K562 (cell line): ENCODE measurements at regions not wholly inside any gene's neighbourhood (a gene's known extent, or its start where the extent isn't known, plus 50 kb on each side); places are given as distances from the start of the nearest gene placed in this dataset.

Experiments
- ATAC-seq: fragments of 200-7000 bp; cut with Tn5 transposase; 3 replicates; pipeline ENCODE4 v1.9.1; 2020; ENCODE audit warnings: moderate library complexity
- BruUV-seq: library from RNA; stranded (reverse); fragments of 400-500 nt; replicated peaks from 2 replicates; lab custom pipeline; 2021; lab: Mats Ljungman, UMichigan
- CTCF ChIA-PET: fragments of 300-600 bp; formaldehyde crosslinking; extraction: SDS; loops from one replicate; lab custom pipeline; 2021; ENCODE audit warnings: low intra/inter-chr PET ratio; lab: Yijun Ruan, JAX
- POLR2A ChIA-PET: fragments of 300-600, 350-650 bp; sonication (Branson Sonifier 250); formaldehyde crosslinking; extraction: SDS; loops from one replicate; lab custom pipeline; 2021; ENCODE audit warnings: antibody characterized with exemption, inconsistent platforms; lab: Yijun Ruan, JAX
- DNase-seq, 4 experiments: peaks; one replicate each; pipeline versions ENCODE4 v3.0.0 to v3.0.0-alpha.2; 2011 to 2018; ENCODE audit warnings: low spot score in 3 of 4, mixed read lengths in 3 of 4; ENCODE audit errors: extremely low read depth in 1 of 4
- FAIRE-seq: peaks from 2 replicates; lab custom pipeline; 2011; peaks lifted over from hg19 to GRCh38; lab: Jason Lieb, UNC
- H2AFZ ChIP-seq: 2 replicates; pipeline ENCODE4 v1.6.0; 2011; ENCODE audit warnings: low read depth, low read length, control low read depth, inconsistent platforms
- H3K27ac ChIP-seq: fragments of 200-600 bp; 3 replicates; pipeline ENCODE4 v1.8.0; 2011; ENCODE audit warnings: low read depth, mild to moderate bottlenecking, control low read depth, inconsistent platforms, low read length, moderate library complexity, mixed read lengths; ENCODE audit errors: extremely low read depth
- H3K27me3 ChIP-seq, 2 experiments: fragments of 300-600 bp in 1 of 2; 2 replicates in 1 of 2; 3 replicates in 1 of 2; pipeline versions ENCODE4 v1.6.0 to v1.8.0; 2011; ENCODE audit warnings: inconsistent platforms in 2 of 2, low read length in 2 of 2, mild to moderate bottlenecking in 1 of 2, mixed read lengths in 1 of 2, moderate library complexity in 1 of 2; ENCODE audit not compliant: control insufficient read depth in 2 of 2, insufficient read depth in 2 of 2
- H3K36me3 ChIP-seq: fragments of 300-600 bp; 3 replicates; pipeline ENCODE4 v1.8.0; 2011; ENCODE audit warnings: mild to moderate bottlenecking, low read length, inconsistent platforms; ENCODE audit not compliant: control insufficient read depth, insufficient read depth
- H3K4me1 ChIP-seq, 2 experiments: fragments of 200-600 bp in 1 of 2; replicated peaks in 1 of 2; 2 replicates in 1 of 2; 3 replicates in 1 of 2; pipeline versions ENCODE4 v1.5.1 to v1.8.0; 2011; ENCODE audit warnings: inconsistent platforms in 2 of 2, low read length in 2 of 2, mild to moderate bottlenecking in 1 of 2, mixed read lengths in 1 of 2, moderate library complexity in 1 of 2; ENCODE audit not compliant: control insufficient read depth in 2 of 2, insufficient read depth in 2 of 2
- H3K4me2 ChIP-seq: 2 replicates; pipeline ENCODE4 v1.6.1; 2011; ENCODE audit warnings: low read length, control low read depth, inconsistent platforms, mixed read lengths; ENCODE audit not compliant: insufficient read depth
- H3K4me3 ChIP-seq: fragments of 200-600 bp; sonication (generic), shearing (Covaris generic); 2 replicates; pipeline ENCODE4 v1.5.1; 2016; ENCODE audit warnings: control low read depth, inconsistent platforms
- H3K79me2 ChIP-seq: fragments of 200-600 bp; 3 replicates; pipeline ENCODE4 v1.8.0; 2011; ENCODE audit warnings: low read length, inconsistent platforms; ENCODE audit not compliant: control insufficient read depth, insufficient read depth
- H3K9ac ChIP-seq, 2 experiments: 2 replicates each; pipeline versions ENCODE4 v1.6.0 to v1.6.1; 2011; ENCODE audit warnings: low read depth in 2 of 2, low read length in 2 of 2, control low read depth in 1 of 2, inconsistent platforms in 1 of 2, mild to moderate bottlenecking in 1 of 2, mixed read lengths in 1 of 2; ENCODE audit not compliant: insufficient read depth in 1 of 2
- H3K9me1 ChIP-seq: one replicate; pipeline ENCODE4 v1.6.0; 2011; ENCODE audit warnings: inconsistent platforms, mild to moderate bottlenecking, low read length, moderate library complexity; ENCODE audit not compliant: control insufficient read depth, insufficient read depth
- H3K9me3 ChIP-seq: replicated peaks from 2 replicates; pipeline ENCODE4 v1.5.1; 2011; ENCODE audit warnings: low read depth, low read length, inconsistent platforms; ENCODE audit not compliant: control insufficient read depth, insufficient read depth
- H4K20me1 ChIP-seq: replicated peaks from 2 replicates; pipeline ENCODE4 v1.6.1; 2011; ENCODE audit warnings: low read length, inconsistent platforms, mixed read lengths; ENCODE audit not compliant: control insufficient read depth, insufficient read depth
- ARHGAP35 ChIP-seq: fragments of 450-650 bp; IDR thresholded peaks from 2 replicates; pipeline ENCODE4 v1.6.1; 2018; ENCODE audit not compliant: partially characterized antibody
- CTBP1 ChIP-seq: fragments of 450-650 bp; IDR thresholded peaks from 2 replicates; pipeline ENCODE4 v1.6.1; 2016; ENCODE audit warnings: borderline replicate concordance
- DDX20 ChIP-seq: fragments of 450-650 bp; IDR thresholded peaks from 2 replicates; pipeline ENCODE4 v1.6.1; 2016; ENCODE audit warnings: missing genetic modification characterization, low read depth, mild to moderate bottlenecking, missing compliant biosample characterization, moderate library complexity
- E2F1 ChIP-seq: sonication (generic); formaldehyde crosslinking; IDR thresholded peaks from 2 replicates; pipeline ENCODE4 v1.8.1; 2023; ENCODE audit warnings: mild to moderate bottlenecking, missing genetic modification reagents, moderate library complexity
- EGR1 ChIP-seq: fragments of 450-650 bp; conservative IDR thresholded peaks from 2 replicates; pipeline ENCODE4 v1.6.1; 2017; ENCODE audit warnings: mild to moderate bottlenecking
- MAFK ChIP-seq: IDR thresholded peaks from 2 replicates; pipeline ENCODE4 v1.6.1; 2011; ENCODE audit warnings: low read length, improper control_type of control experiment
- SAFB2 ChIP-seq: fragments of 200-400 bp; formaldehyde crosslinking; IDR thresholded peaks from 2 replicates; pipeline ENCODE4 v1.6.1; 2018; ENCODE audit warnings: borderline replicate concordance, low read length, low read depth, moderate library complexity; ENCODE audit not compliant: severe bottlenecking
- SFPQ ChIP-seq: fragments of 200-400 bp; formaldehyde crosslinking; IDR thresholded peaks from 2 replicates; pipeline ENCODE4 v1.6.1; 2017; ENCODE audit warnings: mild to moderate bottlenecking, low read depth, low read length, moderate library complexity
- SMARCA5 ChIP-seq: fragments of 450-650 bp; IDR thresholded peaks from 2 replicates; pipeline ENCODE4 v1.6.1; 2016
- SP1 ChIP-seq: sonication (generic); formaldehyde crosslinking; IDR thresholded peaks from 2 replicates; pipeline ENCODE4 v1.8.1; 2022; ENCODE audit warnings: mild to moderate bottlenecking, missing genetic modification reagents
- ZNF76 ChIP-seq: fragments of 250-450 bp; sonication (Bioruptor Pico); IDR thresholded peaks from 2 replicates; pipeline ENCODE4 v1.4.0; 2020; ENCODE audit warnings: mild to moderate bottlenecking, moderate library complexity, borderline replicate concordance
- WGBS: fragments of 100-300 bp; shearing (Covaris generic); methylation state at CpG from one replicate; pipeline ENCODE4 v1.1.6; 2016; ENCODE audit warnings: low coverage, mixed read lengths; ENCODE audit not compliant: insufficient coverage; ENCODE audit errors: missing lambda C conversion rate; 5-methylcytosine and 5-hydroxymethylcytosine counted together
- in situ Hi-C: fragments of 300-500 bp; cut with MboI; formaldehyde crosslinking; loops from 4 replicates; pipeline ENCODE4 v1.15.0; 2018; ENCODE audit warnings: inconsistent platforms, mixed read lengths
- intact Hi-C: fragments of 100-400 bp; cut with micrococcal nuclease; formaldehyde crosslinking; loops from 2 replicates; pipeline ENCODE4 v1.14.2; 2022
- TF ChIP-seq, protein P1 (sequence below): fragments of 450-650 bp; IDR thresholded peaks from 2 replicates; pipeline ENCODE4 v1.6.1; 2018; ENCODE audit warnings: mild to moderate bottlenecking, low read depth; ENCODE audit not compliant: partially characterized antibody
- TF ChIP-seq, protein P2 (sequence below), 2 experiments: fragments of 450-650 bp; IDR thresholded peaks; 2 replicates each; pipeline ENCODE4 v1.6.1; 2016

GRCh38 chr1:102580806-102581205 lies 527.5 kb downstream of the COL11A1 start:
- Histone ChIP-seq H3K9me3 (no peaks in the 10 kb centered on the region), H3K4me3 (no peak overlapping the region), H3K27ac (no peak overlapping the region), H3K4me1 (no peaks in the 10 kb centered on the region), H2AFZ (no peak overlapping the region), H3K4me2 (no peak overlapping the region), H3K79me2 (no peaks in the 10 kb centered on the region), H3K27me3 (no peaks in the 10 kb centered on the region), H3K9ac (no peak overlapping the region), H3K36me3 (no peaks in the 10 kb centered on the region), H3K9me1 (no peaks in the 10 kb centered on the region), H4K20me1 (no peaks in the 10 kb centered on the region)
- intact Hi-C loops (no loop called here), in situ Hi-C loops (no loop called here)
- POLR2A ChIA-PET: no interaction called here
- BruUV-seq: no TSS peak
- no peak for FAIRE-seq
- CTCF ChIA-PET: no interaction called here
- 5% methylated on average over 4 of the region's 4 CpGs for WGBS
- TF ChIP-seq ZNF76 (CRISPR knock-in tag) (no peak), SFPQ (no peak), ARHGAP35 (no peak), MAFK (no peak), CTBP1 (no peak), SAFB2 (no peak), EGR1 (no peak), DDX20 (tag) (no peak), SP1 (CRISPR knock-in tag) (no peak), SMARCA5 (no peak), E2F1 (CRISPR knock-in tag) (no peak)
- TF ChIP-seq, protein P1, sequence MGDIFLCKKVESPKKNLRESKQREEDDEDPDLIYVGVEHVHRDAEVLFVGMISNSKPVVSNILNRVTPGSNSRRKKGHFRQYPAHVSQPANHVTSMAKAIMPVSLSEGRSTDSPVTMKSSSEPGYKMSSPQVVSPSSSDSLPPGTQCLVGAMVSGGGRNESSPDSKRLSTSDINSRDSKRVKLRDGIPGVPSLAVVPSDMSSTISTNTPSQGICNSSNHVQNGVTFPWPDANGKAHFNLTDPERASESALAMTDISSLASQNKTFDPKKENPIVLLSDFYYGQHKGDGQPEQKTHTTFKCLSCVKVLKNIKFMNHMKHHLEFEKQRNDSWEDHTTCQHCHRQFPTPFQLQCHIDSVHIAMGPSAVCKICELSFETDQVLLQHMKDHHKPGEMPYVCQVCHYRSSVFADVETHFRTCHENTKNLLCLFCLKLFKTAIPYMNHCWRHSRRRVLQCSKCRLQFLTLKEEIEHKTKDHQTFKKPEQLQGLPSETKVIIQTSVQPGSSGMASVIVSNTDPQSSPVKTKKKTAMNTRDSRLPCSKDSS: no peak
- TF ChIP-seq, protein P2, sequence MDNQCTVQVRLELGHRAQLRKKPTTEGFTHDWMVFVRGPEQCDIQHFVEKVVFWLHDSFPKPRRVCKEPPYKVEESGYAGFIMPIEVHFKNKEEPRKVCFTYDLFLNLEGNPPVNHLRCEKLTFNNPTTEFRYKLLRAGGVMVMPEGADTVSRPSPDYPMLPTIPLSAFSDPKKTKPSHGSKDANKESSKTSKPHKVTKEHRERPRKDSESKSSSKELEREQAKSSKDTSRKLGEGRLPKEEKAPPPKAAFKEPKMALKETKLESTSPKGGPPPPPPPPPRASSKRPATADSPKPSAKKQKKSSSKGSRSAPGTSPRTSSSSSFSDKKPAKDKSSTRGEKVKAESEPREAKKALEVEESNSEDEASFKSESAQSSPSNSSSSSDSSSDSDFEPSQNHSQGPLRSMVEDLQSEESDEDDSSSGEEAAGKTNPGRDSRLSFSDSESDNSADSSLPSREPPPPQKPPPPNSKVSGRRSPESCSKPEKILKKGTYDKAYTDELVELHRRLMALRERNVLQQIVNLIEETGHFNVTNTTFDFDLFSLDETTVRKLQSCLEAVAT (IDR thresholded peaks at IDR 0.05): no peak
- no peak for DNase-seq
- ATAC-seq: no peak
